Midbrain (tissue), 1 donor: ENCODE measurements at regions not wholly inside any gene's neighbourhood (a gene's known extent, or its start where the extent isn't known, plus 50 kb on each side); places are given as distances from the start of the nearest gene placed in this dataset.
A peak's percentile ranks its signal among the peaks of the same experiment; 100 is the strongest.

ENCODE experiments used
- DNase-seq: peaks from one replicate; lab custom pipeline; 2025; lab: John Stamatoyannopoulos, UW

DNA sequence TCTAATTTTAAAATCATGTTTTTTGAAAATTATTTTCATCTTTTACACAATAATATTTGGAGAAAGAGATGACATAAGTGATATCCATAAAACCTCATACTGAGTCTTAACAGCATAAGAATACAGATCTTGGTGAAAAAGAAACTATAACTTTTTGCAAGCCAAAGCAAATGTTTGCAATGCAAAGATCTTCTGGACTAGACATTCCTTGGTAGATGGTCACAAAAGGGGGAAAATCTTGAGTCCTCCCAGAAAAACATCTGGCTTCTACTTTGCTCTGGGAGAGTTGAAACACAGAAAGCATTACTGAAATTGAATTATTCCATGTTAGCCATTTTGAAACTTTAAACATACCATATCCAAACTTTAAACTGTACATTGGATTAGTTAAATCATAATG, 308.2 kb downstream of the ANXA1 start:
- DNase-seq, result no peak

DNA sequence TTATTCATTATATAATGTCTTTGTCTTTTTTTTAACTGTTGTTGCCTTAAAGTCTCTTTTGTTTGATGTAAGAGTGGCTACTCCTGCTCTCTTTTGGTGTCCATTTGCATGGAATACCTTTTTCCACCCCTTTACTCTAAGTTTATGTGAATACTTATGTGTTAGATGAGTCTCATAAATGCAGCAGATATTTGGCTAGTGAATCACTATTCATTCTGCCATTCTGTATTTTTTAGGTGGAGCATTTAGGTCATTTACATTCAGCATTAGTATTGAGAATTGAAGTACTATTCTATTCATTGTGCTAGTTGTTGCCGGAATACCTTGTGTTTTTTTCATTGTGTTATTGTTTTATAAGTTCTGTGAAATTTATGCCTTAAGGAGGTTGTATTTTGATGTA, 317.1 kb downstream of the ANXA1 start:
- DNase-seq, result no peak

DNA sequence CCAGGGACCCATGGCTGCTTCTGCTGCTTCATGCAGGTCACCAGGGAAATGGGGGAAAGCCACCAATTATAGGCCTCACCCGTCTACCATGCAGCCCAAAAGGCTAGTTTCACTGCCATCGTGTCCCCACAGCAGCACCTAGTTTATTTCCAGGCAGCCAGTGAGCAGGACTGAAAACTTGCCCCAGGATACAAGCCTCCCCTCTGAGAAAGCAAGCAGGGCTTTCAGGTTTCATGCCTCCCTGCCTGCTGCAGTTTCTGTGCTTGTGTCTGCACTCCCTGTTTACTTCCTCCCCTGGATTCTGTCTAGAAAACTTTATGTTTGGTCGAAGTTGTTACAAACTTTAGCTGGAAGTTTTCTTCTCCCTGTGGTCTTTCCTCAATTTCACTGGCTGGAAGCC, 319.1 kb downstream of the ANXA1 start:
- DNase-seq, result no peak

DNA sequence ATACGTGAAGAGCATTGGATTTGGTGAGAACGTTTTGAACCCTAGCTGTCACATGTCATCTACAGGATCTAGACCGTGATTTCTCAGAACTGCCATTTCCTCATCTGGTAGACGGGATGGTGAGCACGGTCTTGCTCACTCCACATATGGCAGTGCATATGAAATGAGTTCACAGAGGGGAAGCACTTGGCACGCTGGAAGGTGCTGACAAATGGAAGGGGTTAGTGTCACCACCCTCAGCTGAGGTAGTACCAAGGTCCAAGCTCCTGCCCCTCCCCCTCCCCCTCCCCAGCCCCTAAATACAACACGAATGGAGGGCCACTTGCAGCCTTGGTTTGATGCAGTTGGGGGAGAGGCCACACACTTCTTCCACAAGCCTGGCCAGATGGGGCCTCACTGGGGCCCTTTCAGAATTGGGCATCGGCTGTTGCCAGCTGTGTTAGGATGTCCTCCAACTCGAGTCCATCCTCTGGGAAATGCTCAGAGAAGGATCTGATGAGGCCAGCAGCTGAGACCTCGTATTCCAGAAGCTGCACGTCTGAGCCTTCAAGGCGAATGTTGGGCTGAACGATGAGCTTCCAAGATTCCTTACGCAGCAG, 322.4 kb downstream of the ANXA1 start:
- no peak for DNase-seq

DNA sequence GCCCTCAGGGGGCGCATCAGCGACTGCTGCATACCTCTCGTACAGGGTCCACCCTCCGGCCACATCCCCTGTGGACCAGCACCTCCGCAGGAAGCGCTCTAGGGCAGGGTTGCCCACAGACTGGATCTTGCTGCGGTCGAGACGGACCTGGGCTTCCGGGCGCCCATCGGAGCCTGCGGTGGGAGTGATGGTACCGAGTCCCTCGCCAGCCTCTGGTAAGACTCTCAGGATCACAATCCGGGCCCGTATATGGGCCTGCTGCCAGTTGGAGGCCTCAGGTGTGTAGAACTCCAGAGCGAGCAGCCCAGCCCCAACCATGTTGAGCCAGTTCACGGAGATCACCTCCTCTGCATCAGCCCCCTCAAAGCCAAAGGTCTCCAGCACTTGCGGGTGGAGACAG, 323.0 kb downstream of the ANXA1 start:
- no peak for DNase-seq

DNA sequence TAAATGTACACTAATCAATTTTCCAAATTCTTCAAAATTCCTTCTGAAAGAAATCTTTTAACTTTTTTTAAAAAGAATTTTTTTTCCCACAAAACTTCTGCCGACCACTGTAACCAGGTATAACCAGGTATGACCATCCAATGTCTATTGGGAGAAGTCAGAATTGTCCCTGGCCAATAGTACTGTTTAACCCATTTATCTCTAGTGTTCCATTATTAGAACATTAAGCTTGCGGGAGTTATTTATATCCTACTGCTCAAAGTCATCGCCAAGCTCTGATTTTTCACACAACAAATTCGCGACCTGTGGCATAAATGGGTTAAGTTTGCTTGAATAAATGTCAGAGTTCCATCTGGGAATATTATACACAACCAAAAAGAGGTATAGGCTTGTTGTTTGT, 343.2 kb downstream of the ANXA1 start:
- no peak for DNase-seq

DNA sequence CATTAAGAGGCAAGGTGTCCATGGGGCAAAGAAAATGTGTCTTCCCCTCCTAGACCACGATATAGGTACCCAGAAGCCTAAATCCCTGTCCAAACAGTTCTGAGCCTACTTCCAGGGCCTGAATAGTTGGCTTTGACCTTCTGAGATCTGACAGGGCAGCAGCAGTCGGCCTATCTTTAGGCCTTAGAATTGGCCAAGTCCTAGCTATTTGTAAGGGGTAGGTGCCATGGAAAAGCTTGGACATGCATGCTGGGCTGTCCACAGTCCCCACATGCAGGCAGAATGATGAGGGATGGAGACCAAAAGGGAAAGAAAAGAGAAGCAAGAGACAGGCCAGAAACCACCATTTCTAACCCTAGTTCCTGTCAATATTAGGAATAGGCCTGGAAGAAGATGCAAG, 346.1 kb downstream of the ANXA1 start:
- DNase-seq, result no peak

DNA sequence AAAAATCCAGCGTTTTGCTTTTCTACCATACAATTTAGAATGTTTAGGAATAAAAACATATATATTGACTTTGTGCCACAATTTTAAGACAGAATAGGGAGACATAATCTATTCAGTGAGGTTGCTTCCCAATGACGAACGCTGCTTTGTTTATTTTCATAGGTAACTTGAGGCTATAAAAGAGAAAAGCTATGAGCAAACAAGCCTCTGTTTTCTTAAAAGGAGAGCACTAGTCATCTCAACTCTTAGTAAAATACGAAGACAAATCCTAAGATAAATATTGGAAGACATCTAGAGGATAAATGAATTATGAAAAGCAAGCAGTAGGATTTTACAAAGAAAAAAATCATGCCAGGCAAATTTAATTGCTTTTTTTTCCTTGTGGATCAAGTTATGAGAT, 363.6 kb downstream of the ANXA1 start:
- DNase-seq, result no peak

DNA sequence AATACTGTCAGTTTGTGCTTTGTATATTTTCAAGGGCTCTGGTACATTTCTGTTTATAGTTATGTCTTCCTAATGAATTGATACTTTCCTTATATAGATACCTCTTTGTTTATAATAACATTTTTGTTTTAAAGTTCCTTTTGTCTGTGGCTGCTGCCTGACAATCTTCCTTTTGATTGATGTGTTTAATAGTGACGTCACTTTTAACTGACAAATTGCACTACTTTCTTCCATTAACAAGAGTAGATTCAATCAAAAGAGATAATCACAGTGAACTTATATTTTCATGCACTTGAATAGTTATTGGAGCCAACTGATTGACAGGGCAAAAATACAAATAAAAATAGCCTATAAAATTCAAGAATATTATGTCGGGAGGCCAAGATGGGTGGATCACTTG, 371.7 kb downstream of the ANXA1 start:
- no peak for DNase-seq

DNA sequence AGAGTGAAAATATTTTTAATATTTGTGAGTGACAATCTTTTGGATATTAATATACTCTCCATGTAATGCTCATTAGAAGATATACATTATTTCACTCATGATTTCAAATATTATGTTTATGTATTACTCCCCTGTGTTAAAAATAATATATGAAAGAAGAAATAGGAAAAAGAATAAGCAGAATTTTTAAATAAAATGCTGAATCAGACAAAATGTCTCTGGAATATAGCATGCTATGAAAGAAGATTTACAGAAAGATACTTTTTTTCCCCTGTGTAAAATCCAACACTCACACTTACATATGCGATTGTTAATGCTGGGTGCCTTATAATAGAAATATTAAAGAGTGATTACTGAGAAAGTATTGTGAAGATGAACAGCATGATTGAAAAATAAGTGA, 373.7 kb downstream of the ANXA1 start:
- DNase-seq, result no peak

DNA sequence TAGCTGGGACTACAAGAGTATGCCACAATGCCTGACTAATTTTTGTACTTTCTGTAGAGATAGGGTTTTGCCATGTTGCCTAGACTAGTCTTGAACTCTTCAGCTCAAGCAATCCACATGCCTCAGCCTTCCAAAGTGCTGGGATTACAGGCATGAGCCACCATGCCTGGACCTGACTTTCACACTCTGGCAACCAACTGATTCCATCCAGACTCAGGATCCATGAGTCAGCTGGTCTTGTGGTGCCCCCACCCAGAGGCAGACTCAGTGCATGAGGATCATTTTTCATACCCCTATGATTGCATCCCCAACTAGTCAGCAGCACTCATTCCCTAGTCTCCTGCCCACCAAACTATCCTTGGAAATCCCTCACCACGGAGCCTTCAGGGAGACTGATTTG, 375.9 kb downstream of the ANXA1 start:
- no peak for DNase-seq

DNA sequence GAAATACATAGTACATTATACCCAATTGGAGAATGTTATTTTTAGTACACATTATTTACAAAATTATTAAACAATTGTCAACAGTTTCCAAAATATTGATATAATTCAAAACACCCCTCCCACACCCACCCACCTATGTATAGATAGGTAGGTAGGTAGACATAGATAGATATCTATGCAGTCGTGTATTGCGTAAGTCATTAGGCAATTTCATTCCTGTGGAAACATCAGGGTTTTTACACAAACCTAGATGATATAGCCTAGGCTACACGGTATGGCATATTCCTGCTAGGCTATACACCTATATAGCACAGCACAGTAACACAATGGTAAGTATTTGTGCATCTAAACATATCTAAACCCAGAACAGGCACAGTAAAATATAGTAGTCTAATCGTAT, 377.3 kb downstream of the ANXA1 start:
- DNase-seq, result no peak

DNA sequence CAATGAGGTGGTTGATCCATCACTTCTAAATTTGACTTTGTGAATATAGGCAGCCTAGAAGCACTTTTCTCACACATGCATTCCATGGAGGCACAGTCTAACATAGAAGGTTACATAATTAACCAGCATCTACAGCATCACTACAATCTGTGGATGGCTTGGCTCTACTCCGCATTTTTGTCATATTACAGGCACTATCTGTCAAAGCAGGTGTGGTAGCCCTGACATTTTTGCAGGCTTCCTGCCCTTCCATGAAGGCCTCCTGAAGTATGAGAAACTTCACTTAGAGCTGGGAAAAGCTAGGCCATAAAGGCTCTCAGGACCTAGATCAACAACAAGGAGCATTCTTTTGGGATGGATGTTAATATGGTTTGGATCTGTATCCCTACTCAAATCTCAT, 378.0 kb downstream of the ANXA1 start:
- DNase-seq, result no peak

DNA sequence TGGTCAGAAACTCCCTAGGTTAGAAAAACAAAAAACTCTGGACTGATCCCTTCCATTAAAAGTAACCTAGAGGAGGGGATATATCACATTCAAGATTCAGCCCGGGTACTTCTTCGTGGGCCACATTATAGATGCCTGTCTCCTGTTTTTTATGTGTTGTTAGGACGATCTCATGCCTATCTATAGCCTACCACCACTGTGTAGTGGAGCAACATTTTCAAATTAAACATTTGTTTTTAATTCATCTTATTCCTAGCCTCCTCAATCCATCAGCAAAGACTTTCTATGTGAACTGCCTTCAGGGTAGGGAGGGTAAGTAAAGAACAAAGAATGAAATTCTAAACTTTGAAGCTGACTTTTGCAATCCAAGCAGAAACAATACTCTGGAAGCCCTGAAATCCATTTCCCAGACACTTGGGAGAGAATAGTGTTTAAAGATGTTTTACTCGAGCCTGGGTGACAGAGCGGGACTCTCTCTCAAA, 379.4 kb downstream of the ANXA1 start:
- no peak for DNase-seq

DNA sequence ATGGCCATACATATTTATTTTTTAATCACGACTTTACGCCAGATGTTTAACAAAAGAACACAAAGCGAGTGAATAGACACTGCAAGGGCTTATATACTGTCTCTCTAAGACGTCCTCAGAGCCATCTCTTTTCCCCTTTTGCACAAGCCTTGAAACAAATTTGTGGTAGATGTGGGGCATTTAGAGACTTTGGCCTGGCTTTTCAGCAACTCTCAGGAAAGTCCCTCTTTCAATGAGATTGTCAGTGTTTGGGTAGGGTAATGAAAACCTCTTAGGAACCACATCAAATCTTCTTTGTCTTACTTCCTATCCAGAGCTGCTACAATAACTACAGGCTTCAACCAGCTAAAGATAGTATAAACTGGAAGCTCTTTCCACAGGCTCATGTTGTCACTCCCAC, 380.0 kb downstream of the ANXA1 start:
- no peak for DNase-seq

DNA sequence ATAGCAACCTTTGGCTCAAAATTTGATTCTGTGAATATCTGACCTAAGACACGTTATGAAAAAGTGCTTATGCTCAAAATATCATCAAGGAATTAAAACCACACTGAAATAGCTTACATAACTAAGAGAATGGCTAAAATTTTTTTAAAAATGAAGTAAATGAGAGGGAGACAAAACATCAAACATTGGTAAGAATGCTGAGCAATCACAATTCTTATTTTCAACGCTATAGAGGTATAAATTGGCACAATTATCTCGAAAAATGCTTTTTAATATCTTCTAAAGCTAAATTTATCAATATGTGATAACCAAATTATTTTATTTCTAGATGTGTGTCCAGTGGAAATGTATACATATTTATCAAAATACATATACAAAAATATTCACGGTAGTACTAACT, 381.3 kb downstream of the ANXA1 start:
- DNase-seq, result no peak

DNA sequence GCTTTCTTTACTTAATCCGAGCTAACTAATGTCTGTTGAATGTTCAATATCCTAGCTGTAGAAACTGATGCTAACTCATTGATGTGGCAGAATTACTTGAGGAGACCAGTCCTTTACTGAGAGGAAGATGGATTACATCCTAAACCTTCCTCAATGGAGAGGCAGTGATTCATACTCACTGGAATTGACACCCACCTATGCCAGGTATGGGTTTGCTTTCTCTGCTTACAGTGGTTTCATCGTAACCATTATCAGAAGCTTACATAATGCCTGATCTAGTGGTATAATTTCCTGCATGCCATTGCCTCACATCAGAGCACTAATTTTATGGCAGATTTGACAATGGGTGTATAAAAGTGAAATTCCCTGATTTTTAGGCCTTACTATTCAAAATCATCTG, 384.7 kb downstream of the ANXA1 start:
- DNase-seq, result no peak

DNA sequence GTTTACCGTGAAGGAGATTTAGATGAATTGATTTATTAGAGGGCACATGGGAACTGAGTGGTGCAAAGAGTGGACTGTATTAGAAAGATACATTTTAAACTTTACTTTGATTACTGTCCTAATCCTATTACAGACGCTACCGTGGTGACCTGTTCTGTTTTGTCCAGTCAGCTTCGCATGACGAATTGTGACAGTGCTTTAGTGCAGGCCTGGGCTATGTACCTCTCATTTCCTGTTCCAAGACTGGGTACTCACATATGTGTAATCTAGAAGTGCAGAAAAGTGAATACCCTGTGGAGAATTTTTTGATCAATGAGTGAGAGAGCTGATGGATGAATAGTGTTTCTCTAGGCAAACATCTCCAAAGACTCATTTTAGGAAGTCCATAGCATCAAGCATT, 385.9 kb downstream of the ANXA1 start:
- no peak for DNase-seq

DNA sequence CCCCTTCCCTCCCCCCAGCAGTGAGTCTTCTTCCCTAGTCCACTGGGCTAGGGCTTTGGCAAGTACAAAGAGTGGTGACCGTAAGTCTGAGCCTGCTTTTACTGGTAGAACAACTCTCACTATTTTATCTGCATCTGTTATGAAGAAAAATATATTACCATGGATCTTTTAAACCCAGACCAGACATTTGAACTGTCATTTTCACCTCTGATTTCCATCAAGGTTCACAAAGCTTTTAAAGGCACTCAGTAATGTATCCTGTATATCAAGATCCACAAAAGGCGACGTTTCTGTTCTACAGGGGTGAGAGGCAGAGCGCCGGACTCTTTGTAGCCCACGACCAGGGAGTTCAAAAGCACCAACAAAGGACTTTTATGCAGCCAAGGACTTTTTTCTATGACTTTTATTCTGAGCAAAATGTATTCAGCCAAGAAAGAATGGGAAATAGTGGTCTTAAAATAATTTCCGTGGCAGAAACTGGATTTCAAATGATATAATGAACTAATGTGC, 388.3 kb downstream of the ANXA1 start:
- no peak for DNase-seq

DNA sequence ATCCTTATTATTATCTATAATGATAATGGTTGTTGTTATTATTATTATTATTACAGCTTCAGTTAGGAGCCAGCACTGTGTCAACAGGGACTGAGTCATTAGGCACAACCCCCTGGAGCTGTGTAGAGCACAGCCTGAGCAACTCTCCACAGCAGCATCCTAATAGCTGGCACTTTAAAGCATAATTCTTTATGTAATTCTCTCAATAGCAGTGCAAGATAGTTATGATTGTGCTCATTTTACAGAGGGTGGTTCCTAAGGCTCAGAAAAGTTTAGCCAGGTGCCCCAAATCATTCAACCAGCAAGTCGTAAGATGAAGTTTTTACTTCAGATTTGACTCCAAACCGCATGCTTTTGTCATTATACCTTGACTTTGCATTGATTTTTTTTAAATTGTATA, 390.3 kb downstream of the ANXA1 start:
- no peak for DNase-seq

DNA sequence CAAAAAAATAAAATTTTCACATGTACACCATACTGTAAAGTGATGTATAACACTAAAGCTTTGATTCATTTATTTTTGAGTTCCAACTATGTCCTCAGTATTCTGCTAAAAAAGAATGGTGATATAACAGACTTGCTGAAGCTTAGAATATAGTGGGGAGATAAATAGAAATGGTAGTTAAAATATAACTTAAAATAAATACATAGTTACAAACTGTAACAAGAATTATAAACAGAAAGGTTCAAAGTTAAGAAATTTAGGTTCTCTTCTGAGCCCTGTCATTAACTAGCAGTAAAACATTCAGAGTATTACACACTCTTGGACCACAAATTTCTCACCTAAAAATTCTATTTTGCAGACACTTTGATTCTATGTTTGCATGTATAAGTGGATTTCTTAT, 392.1 kb downstream of the ANXA1 start:
- DNase-seq, result no peak

DNA sequence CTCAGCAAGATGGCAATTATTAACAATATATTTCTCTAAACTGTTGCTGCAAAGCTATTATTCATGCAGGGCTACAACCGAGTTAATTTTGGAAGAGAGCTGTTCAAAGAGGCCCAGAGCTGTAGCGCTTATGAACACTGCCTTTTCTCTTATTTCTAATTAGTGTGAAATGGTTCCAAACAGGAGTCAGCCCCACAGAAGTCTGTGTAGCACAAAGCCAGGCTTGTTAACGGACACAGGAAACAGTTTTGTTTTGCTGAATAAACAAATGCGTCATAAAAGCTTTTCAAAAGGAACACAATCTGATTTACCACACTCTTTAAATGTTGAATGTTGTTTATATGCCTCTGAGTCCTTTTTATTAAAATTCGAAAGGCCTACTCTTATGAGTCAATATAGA, 396.5 kb downstream of the ANXA1 start:
- DNase-seq, result peak; percentile 46

DNA sequence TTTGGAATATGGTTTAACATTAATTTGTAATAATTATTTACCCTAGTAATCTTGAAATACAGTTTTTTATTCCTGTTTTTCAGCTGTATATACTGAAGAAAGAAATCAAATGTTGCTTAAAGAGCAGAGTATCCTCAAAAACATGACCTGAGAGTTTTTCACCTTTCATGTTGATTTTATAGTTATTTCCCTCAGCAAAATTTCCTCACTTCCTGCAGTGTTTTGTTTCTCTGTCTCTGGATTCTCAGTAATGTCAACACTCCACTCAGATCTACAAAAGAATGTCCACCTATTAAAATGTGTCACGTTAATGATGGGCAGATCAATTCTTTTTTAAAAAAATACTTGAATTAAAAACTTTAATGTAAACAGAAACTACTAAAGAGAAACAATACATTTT, 398.3 kb downstream of the ANXA1 start:
- no peak for DNase-seq

DNA sequence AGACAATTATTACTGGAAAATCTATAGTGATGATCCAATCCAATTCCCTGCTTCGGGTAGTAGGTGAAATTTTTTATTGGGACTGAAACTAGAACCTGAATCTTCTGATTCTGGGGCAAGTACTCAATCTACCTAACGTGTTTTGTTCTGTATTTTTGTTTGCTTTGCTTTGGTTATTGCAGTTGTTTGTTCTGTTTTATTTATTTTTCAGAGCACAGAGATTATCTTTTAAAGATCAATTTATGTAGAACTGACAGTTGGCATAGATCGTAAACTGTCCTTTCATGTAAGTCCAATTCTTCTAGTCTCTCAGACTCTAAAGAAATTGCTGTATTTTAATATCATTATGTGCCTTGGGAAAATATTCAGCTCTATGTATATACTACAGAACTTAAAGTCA, 401.6 kb downstream of the ANXA1 start:
- DNase-seq, result no peak

DNA sequence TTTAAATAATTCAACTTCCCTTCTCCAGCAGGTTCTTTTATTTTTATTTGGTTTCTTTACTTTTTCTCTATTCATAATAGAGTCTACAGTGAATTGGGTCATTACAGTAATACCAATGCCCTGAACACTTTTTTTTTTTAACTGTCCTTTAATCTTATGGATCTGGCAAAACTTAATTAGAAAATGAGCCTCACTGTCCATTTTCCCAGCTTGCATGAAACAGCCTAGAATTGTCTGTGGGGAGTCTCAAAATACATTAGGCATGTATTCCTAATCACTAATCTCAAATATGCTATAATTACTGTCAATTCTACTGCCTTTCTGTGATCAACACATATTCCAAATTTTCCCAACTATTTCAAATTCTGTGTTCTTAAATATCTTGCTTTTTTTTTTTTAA, 406.8 kb downstream of the ANXA1 start:
- DNase-seq, result no peak
